ENCODE measurements at regions not wholly inside any gene's neighbourhood (a gene's known extent, or its start where the extent isn't known, plus 50 kb on each side); places are given as distances from the start of the nearest gene placed in this dataset.
"Not testable (repeated sequence)": the region's sequence is repeated elsewhere in the genome, so short reads cannot be mapped to it uniquely, and the experiment has no call there.

- DNase-seq: no peak
Measured at GRCh38 chr5:172546196-172546595, 91.9 kb upstream of the SH3PXD2B start.

GRCh38 chr5:172545291-172545801, 91.0 kb upstream of the SH3PXD2B start:
- no peak for DNase-seq

GRCh38 chr5:172544371-172545095, 90.2 kb upstream of the SH3PXD2B start:
- no peak for DNase-seq

GRCh38 chr5:172543484-172544298, 89.4 kb upstream of the SH3PXD2B start:
- no peak for DNase-seq

- DNase-seq: no peak
Measured at GRCh38 chr5:172542651-172543131, 88.4 kb upstream of the SH3PXD2B start.

GRCh38 chr5:172541773-172542136, 87.4 kb upstream of the SH3PXD2B start:
- DNase-seq: no peak

- no peak for DNase-seq
Measured at GRCh38 chr5:172541099-172541772, 86.9 kb upstream of the SH3PXD2B start.

GRCh38 chr5:172540099-172540870, 86.0 kb upstream of the SH3PXD2B start:
- DNase-seq: no peak

GRCh38 chr5:172535108-172535445, 80.8 kb upstream of the SH3PXD2B start:
- no peak for DNase-seq

- no peak for DNase-seq
Measured at GRCh38 chr5:172534229-172535107, 80.1 kb upstream of the SH3PXD2B start.

GRCh38 chr5:172533399-172534228, 79.3 kb upstream of the SH3PXD2B start:
- no peak for DNase-seq

GRCh38 chr5:172533058-172533398, 78.7 kb upstream of the SH3PXD2B start:
- DNase-seq: no peak

- DNase-seq: not testable (repeated sequence)
Measured at GRCh38 chr5:172532439-172532838, 78.1 kb upstream of the SH3PXD2B start.

GRCh38 chr5:172531704-172532026, 77.3 kb upstream of the SH3PXD2B start:
- no peak for DNase-seq

- DNase-seq: no peak
Measured at GRCh38 chr5:172530878-172531703, 76.8 kb upstream of the SH3PXD2B start.

- no peak for DNase-seq
Measured at GRCh38 chr5:172530406-172530805, 76.1 kb upstream of the SH3PXD2B start.

GRCh38 chr5:172529896-172530295, 75.6 kb upstream of the SH3PXD2B start:
- no peak for DNase-seq

- no peak for DNase-seq
Measured at GRCh38 chr5:172528440-172528839, 74.1 kb upstream of the SH3PXD2B start.

GRCh38 chr5:172527559-172527958, 73.2 kb upstream of the SH3PXD2B start:
- DNase-seq: no peak

GRCh38 chr5:172525996-172526360, 71.7 kb upstream of the SH3PXD2B start:
- DNase-seq: no peak
